ENCODE measurements at regions not wholly inside any gene's neighbourhood (a gene's known extent, or its start where the extent isn't known, plus 50 kb on each side); places are given as distances from the start of the nearest gene placed in this dataset.

DNA sequence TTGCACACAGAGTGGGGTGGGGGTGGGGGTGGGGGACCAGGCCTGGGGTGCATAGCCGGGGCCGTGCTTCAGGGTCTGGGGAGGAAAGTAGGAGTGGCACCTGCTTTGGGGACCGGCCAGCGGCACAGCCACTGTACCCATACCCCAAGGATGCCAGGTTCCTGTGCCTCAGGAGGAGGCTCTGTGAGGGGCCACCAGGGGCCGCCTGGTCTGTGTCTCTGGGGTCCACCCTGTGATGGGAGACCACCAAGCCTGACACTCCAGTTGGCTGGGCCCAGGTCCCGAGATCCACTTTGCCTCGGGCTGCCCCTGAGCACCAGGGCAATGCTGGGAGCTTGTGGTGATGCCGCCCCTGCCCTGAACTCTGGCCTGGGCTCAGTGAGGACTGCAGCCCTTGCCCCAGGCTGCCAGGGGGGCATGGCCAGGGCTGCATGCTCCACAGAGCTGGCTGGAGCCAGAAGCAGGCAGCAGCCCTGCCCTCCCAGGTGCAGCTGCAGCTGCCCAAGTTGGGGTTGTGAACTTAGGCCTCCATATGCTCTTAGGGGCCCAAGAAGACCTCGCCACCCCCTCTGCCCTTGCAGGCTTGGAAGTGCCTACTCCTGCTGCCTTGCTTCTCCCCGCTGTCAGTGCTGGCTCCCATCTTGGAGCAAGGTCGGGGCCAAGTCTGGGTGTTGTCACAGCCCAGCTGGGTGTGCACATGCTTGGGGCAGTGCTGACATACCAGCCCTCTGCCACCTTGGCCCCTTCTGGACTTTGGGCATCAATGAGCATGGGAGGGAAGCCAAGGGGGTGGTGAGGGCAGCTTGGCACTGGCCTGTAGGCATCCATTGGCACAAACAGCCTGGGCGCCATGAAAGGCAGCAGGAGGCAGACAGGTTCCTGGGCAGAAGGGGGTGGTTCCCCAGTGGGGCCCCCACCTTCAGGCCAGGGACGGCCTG, 123.3 kb upstream of the THY1 start:
- DNase-seq, result no peak

DNA sequence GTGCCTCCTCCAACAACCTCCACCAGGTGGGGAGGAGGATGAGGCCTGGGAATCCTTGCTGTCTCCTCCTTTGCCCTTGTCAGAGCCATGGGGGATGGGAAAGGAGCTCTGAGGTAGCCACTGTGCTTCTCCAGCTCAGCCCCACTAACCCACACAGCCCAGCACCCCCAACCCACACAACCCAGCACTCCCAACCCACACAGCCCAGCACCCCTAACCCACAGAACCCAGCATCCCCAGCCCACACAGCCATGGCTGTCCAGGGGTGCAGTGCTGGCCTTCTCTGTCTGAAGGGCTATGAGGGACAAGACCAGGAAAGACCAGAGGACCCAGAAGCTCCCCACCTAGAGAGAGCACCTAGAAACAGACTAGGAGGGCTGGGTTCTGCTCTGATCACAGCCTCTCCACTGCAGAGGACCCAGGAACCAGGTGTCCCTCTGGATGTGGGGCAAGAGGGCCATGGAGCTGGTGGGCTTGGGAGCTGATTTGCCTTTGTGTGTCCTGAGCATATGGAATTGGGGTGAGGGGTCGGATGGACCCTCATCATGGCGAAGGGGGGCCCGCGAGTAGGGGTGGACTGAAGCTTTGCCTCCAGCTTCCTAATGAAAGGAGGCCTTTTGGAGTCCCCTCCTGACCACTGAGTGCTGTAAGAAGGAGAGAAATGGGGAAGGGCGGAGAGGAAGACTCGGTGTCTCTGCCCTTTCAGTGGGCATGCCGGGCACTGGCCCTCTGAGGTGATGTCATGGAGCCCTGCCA, 117.6 kb upstream of the THY1 start:
- no peak for DNase-seq

DNA sequence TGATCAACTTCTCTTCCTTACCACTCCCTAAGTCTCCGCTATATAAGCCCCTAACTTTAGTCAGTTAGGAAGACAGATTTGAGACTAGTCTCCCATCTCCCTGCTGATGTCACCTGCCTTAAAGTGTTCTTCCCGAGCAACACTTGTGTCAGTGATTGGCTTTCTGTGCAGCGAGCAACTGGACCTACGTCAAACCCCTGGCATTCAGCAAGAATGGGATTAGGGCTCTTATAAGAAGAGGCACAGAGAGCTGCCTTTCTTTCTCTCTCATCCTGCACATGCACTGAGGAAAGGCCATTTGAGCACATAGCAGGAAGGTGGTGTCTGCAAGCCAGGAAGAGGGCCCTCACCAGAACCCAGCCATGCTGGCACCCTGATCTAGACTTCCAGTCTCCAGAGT, 116.6 kb upstream of the THY1 start:
- DNase-seq, result no peak

DNA sequence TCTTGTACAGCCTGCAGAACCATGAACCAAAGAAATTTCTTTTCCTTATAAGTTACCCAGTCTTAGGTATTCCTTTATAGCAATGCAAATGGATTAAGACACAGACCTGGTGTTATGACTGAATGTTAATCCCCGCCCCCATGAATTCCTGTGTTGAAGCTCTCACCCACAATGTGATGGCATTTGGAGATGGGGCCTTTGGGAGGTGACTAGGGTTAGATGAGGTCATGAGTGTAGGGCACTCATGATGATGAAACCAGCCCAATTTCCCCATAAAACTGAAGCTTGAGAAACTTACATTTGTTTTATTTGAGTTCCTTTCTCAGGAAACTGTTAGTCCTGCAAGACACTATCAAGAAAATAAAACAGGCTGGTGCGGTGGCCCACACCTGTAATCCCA, 115.8 kb upstream of the THY1 start:
- DNase-seq, result no peak

DNA sequence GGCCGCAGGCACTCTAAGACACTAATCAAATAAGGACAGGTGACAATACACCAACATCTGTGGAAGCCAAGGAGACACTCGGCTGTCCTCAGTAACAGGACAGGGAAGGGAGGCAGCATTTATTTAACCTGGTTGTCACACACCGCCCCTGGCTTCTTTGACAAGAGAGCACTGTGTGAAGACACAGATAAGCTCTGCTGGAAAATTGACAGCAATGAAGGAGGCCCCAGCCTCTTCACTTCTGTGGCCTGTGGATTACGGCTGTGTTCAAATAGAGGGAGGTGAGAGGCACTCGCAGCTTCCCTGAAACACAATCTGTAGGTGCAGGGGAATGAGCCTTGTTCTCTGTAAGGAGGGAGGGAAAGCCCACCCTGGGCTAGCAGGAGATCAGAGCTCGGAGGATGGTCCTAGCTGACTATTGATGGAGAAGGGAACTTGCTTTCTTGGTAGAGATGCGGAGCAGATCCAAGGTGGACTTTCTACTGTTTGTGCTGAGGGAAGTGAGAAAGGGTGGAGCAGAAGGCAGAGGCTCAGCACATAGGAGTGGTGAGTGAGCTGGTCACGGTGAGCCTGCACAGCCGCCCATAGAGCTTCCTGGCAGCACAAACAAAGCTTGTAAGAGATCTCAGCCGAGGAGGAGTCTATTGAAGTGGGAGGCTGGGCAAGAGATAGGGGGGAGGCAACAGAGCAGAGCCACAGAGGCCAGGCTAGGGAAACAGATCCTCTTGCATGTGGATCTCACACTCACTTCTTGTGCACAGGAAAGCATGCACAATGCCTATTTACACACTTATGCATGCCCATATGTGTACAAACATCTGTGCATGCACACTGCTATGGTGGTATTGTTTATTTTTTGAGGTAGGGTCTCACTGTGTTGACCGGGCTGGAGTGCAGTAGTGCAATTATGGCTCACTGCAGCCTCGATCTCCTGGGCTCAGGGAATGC, 114.6 kb upstream of the THY1 start:
- DNase-seq, result no peak

DNA sequence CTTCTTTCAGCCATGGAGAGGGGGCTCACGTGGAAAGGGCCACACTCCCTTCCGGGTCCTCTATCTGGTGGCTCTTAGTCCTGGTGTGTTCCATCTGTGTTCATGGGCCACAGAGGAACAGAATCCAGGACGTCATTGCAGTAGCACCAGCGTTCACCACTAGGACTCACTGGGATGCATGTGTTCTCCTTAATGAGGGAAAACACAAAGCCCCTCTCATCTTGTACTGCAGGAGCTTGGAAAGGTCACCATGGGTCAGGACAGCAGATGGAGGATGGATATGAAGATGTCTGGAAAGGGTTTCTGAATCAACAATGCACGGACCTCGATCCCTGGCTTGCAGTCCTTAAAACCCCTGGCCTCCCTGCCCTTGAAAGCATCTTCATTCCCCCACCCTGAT, 113.8 kb upstream of the THY1 start:
- no peak for DNase-seq

DNA sequence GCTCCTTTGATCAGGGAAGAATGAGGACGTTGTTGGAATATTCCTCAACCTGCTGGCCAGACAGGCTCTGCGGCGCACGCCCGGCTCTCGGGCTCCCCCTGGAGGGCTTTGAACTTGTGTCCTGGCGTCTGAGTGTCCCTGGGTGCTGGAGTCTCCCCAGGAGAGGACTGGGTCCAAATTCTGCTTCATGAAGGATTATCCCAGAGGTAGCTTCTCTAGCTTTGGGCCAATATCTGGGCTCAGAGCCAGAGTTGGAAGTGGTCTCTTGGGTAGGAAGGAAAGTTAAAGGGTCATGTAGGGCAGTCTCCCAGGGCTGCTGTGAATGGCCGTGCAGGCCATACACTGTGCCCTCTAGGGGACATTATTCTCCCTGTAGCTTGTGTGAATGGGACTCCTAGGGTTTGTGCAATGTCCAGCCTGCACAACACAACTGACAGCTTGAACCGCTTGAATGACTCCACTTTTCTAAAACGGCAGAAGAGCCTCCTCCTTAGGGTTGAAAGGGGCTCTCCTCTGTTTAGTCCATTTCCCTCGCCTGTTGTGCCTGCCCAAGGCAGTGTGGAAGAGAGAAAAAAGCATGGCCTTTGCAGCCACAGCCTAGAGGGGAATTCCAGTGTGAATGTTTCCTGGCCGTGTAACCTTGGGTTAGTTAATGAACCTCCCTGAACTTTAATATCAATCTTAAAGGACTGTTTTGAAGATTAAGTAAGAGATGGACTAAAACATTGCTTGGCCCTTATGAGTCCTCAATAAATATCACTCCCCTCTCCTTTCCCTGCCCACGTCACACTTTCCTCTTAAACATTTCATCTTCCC, 111.2 kb upstream of the THY1 start:
- peak; percentile 3 for DNase-seq

DNA sequence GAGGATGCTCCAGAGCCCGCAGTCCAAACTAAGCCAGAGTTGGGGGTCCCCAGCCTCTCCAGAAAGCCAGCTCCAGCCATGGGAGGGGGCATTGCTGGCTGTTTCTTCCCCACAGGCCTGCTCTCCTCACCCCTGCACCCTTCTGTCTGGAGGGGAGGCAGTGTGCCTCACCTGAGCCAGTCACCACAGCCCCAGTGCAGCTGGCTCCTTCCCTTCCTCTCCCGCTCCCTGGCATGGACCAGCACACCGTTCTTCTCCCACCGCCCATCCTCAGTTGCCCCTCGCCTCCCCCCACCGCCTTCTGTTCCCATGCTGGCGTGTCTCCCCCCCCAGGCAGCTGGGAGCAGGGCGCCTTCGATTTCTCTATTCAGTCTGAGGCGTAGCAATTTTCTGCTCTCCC, 110.5 kb upstream of the THY1 start:
- DNase-seq, result no peak

DNA sequence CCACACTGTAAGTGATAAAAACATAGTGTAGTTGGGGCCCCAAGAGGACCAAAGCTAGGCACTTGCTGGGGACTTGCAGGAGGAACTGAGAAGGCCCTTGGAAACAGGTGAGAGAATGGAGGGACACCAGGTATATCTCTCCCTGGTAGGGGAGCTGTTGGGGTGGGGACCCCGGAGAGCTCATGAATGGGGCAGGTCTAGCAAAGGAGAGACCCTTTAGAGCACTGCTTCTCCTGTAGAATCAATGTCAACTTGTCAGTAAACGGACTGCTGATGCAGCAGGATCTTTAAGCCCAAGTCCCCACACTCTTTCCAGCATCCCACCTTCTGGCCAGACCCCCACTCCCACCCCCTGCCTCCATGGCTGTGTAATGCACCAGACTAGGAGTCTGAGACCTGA, 109.6 kb upstream of the THY1 start:
- no peak for DNase-seq

DNA sequence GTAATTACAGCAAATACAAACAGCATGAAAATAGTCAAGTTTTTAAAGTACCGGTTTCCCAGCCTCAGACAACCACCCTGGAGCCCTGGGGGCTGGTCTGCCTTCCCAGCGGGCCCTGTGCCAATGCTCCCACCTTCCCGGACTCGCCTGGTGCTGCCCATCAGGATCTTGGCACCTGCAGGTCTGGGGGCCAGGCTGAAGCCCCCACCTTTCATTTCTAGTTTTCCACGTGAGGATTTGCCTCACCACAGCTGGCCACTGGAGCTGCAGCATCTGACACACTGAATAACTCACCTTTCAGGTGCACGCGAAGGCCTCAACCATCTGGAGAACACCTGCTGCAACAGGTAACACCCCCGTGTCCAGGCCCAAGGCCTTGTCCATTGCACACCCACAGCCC, 108.7 kb upstream of the THY1 start:
- no peak for DNase-seq

DNA sequence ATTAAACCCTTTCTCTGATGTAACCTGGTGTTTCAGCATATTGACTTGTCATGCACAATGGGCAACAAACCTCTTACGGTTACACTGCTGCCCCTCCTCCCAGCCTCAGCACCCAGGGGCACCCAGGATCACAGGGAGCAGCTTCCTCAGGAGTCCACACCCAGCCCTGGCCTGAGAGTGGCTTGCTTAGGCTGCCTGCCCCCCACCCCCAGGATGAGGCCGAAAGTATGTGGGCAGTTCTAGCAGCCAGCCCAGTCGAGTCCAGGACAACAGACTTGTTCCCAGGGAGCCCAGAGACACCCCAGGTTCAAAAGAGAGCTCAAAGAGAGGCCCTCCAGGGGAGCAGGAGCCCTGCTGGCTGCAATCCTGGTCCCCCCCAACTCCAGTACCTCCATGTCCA, 108.1 kb upstream of the THY1 start:
- no peak for DNase-seq

DNA sequence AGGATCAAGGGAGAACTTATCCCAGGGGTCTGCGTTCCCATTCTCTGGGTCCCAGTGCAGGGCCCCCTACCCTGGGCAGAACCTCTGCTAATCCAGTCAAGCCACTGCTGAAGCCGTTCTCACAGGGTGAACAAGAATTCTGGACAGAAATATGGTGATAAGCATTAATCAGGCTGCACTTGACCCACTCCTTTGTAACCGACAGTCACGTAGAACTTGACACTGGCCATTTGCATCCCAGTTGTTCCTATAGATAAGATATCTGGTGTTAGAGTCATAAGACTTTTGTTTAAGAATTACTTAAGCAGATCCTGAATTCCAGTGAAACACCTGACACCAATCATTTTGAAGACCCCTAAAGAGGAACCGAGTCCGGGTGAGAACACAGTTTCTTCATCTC, 107.5 kb upstream of the THY1 start:
- no peak for DNase-seq

DNA sequence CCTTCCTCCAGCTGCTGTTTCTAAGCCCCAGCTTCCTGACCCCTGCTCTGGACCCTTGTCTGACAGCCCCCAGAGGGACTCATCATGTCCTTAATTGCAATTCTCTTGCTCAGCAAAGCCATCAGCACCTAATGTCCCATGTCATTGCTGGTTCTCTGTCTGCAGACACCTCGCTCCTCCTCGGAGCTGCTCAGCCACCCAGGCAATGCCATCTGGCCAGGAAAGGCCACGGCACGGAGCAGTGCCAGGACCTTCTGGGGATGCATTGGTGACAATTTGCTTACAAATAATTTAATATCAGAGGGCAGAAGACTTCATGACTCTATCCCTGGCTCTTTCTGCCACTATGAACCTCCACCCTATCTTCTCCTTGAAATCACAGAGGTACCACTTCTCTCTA, 107.0 kb upstream of the THY1 start:
- no peak for DNase-seq

DNA sequence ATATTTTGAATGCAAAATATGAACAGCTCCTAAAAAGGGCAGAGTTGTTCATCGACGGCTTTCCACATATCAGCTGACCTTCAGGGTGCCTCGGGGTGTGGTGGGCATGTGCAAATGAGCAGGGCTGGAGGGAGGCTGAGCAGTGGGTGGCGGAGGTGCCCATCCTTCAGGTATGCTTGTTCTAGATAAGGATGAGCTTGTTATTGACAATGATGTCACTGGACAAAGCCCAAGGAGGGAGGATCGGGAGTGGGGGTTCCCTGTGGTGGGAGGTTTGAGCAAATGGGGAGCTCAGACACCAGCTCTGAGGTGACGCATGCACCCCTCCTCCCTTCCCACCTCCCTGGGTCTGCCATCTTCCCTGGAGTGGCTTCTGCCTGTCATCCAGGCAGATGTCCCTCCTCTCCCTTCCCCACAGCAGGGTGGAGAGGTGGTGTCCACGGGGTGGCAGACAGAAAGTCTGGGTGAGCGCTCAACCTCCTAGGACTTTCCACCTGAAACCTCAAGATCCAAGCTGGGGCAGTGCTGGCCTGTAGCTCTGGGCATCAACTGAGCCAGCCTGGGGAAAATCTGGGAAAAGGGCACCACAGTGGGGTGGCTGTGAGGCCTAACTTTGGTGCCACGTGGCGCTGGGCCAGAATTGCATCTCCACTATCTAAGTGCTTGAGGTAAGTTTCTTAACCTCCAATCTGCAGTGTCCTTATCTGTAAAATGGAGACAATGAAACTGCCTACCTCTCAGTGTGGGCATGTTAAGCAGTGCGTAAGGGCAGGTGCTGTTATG, 106.3 kb upstream of the THY1 start:
- no peak for DNase-seq

DNA sequence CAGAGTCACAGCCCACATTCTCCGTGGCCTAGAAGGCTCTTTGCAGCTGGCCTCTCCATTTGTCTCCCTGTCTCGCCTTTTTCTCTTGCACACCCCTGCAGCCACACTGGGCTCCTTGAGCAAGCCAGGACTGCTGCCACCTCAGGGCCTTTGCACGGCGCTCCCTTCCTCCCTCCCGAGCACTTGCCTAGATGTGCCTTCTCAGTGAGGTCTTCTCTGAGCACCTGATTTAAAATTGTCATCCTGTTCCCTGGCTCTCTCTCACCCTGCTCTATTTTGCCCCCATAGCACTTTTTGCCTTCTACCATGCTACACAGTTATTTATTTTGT, 102.9 kb upstream of the THY1 start:
- no peak for DNase-seq

DNA sequence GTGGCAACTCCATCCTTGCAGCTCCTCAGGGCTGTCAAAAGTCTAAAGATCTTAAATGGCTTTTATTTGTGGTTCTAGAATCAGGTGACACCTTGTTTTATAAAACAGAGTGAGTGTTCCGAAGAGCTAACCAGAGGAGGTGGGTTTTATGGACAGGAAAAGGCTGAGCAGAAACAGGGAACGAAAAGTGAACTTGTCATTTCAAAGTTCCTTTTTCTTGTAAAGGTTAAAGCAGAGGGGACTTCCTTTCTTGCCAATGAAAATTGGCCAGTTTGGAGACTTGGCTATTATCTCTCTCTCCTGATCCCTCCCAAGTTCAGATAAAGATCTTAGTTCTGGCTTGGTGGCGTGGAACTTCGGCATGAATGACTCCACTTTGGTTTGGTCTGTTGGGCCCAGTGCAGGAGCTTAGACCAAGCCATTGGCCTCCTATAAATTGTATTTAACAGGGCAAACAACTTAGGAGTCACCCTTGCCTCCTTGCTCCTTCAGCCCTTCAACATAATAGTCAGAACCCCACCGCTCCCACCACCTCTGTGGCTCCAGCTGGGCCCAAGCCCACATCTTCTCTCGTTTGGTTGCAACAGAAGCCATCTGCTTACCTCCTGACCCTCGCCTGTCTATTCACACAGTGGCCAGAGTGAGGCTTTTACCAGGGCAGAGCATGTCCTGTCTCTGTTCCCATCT, 102.4 kb upstream of the THY1 start:
- DNase-seq, result no peak

DNA sequence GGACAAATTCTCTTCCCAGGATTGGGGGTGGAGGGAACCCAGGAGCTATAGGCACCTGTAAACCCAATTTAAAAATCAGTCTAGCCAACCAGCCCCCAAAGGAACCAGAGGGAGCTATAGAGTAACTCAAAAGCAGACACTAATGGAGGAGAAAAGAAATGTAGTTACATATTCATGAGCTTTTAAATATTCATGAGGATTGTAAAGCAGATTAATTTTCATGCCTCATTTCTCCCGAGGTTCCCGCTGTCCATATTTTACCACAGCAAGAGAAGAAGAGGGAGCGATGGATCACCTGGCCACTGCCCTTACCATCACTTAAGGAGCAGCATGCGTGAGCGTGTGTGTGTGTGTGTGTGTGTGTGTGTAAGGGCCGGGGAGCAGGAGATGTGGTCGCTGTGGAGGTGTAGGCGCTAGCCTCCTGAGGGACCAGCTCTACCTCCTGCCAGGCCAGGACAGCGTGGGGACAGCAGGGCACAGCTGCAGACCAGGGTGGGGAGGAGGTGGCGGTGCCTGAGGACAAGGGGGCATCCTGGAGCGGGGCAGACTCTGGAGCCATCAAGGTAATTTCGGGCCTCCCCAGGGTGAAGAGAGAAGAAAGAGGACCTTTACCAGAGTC, 100.7 kb upstream of the THY1 start:
- DNase-seq, result no peak

DNA sequence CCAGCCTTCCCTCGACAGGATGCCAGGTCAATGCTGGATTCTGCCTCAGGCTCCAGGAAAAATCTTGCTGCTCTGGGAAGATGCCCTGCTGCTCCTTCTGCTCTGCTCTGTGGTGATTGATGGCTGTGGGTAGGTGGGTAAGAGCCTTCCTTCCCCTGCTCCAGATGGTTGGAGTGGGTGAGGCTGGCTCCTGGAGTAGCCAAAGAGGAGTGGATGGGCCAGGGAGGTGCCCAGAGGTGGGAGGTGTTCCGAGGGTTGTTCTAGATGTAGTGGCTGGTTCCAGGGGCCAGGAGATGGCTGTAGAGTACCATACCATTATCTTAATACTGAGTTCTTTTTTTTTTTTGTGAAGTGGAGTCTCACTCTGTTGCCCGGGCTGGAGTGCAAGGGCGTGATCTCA, 99.6 kb upstream of the THY1 start:
- DNase-seq, result no peak

DNA sequence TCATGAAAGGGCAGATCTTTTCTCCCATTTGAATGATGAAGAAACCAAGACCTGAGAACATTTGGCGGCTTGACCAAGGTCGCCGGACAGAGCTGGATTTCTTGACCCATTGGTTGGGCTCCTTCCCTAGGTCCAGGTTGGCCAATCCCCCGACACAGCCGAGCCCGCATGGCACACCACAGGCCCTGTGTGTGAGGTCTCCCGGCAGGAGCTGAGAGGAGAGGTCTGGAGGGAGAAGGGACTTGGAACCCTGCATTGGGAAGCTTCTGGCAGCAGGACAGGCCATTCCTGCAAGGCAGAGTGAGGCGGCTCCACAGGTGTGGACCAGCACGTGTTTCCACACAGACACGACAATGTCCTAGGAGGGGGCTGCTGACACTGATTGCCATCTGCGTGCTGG, 98.6 kb upstream of the THY1 start:
- DNase-seq, result no peak

DNA sequence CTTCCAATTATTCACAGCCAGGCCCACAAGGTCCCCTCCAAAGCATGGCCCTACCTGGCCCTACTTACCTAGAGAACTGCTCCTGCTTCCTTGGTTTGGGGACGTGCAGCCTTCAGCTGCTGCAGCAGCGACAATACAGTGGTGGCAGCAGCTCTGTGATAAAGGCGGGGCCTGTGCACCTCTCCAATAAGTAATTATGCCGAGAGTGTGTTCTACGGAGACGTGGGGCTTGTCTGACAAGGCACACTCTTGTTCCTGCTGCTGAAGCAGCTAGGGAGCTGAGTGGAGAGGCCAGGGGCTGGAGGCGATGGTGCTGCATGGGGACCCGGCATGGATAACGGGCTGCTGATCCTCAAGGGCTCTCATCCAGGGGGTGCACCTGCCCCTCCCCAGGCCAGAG, 98.0 kb upstream of the THY1 start:
- no peak for DNase-seq

DNA sequence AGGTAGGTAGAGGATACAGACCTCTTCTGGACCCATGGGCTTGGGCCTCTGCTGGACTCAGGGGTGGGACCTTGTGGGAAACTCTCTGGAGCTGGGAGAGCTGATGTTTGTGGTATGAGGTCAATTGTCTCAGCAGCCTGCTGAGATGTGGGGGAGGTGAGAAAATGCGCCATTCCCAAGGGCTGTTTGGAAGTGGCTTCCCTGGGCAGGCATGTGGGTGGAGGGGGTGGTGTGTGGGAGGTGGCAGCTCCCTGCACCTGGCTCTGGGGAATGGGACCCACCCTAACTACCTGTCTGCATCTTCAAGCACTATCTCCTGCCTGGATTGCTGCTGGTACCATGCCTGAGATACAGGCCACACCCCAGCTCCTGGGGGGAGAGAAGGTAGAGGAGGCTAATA, 97.4 kb upstream of the THY1 start:
- DNase-seq, result no peak
